GM19467 (cell line): ENCODE measurements at regions not wholly inside any gene's neighbourhood (a gene's known extent, or its start where the extent isn't known, plus 50 kb on each side); places are given as distances from the start of the nearest gene placed in this dataset.

Experiments used
- ATAC-seq: cut with Tn5 transposase; IDR thresholded peaks from one replicate; pipeline ENCODE4 v1.9.1; 2021; ENCODE audit warnings: mild to moderate bottlenecking, moderate library complexity; ENCODE audit not compliant: unreplicated experiment

GRCh38 chr9:82367929-82368328, 379.4 kb downstream of the SPATA31D1 start:
- ATAC-seq = no peak

- no peak for ATAC-seq
Observed at GRCh38 chr9:82369251-82369945, 380.8 kb downstream of the SPATA31D1 start.

GRCh38 chr9:82375041-82375440, 386.5 kb downstream of the SPATA31D1 start:
- no peak for ATAC-seq

GRCh38 chr9:82376677-82377232, 388.2 kb downstream of the SPATA31D1 start:
- no peak for ATAC-seq

GRCh38 chr9:82382887-82383616, 394.5 kb downstream of the SPATA31D1 start:
- no peak for ATAC-seq

DNA sequence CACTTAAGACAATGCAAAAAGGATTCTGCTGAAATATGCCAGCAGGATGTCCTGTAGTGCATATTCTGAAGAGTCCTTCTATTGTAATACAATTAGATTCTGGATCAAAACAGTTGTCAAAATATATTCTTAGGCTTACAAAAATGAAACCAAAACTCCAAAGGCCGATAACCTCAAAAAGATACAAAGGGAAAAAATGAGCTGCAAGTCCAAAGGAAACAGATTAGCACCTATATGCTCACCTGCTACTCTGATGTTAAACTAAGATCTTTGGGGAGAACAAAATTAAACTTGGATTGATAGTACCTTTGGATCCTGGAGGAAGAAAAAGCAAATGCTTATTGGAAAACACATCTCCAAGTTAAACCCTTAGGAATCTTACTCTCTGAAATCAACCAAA, 397.1 kb downstream of the SPATA31D1 start:
- no peak for ATAC-seq

- ATAC-seq = no peak
Observed at GRCh38 chr9:82397534-82397933, 409.0 kb downstream of the SPATA31D1 start.

- no peak for ATAC-seq
Observed at GRCh38 chr9:82404196-82404870, 415.8 kb downstream of the SPATA31D1 start.

DNA sequence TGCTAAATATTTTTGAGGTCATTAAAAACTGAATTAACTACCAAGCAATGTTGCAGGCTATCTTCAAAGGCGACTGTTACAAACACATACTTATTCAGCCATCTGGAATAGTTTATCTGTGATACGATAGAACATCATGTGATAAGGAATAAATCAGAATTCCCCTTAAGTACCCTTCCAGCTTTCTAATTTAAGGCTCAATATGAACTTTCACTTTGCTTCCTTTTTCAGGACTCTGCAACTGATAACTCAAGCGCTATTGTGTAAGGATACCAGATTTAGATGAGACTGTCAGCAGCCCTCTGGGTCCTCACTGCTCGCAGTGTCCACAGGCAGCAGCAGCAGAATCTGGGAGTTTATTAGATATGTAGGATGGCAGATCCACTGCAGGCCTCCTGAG, 416.3 kb downstream of the SPATA31D1 start:
- no peak for ATAC-seq

GRCh38 chr9:82406456-82407085, 418.0 kb downstream of the SPATA31D1 start:
- no peak for ATAC-seq

DNA sequence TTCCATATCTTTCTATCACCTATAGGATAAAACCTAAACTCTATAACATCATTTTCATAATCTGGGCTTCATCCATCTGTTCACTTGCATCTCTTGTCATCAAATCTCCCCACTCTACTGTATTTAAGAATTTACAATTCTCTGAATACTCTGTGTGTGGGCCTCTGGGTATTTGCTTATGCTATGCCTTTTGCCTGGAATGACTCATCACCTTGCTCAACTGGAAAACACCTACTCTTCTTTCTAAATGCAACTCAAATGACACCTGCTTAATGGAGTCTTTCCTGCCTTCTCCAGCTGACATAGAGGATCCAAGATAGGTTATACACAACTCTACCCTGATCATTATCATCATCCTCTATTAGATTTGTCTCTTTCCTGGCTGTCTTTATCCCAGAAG, 421.7 kb downstream of the SPATA31D1 start:
- peak; percentile 75 for ATAC-seq

GRCh38 chr9:82410866-82411265, 422.3 kb downstream of the SPATA31D1 start:
- peak; percentile 23 for ATAC-seq

- ATAC-seq = no peak
Observed at GRCh38 chr9:82412586-82413305, 424.2 kb downstream of the SPATA31D1 start.

DNA sequence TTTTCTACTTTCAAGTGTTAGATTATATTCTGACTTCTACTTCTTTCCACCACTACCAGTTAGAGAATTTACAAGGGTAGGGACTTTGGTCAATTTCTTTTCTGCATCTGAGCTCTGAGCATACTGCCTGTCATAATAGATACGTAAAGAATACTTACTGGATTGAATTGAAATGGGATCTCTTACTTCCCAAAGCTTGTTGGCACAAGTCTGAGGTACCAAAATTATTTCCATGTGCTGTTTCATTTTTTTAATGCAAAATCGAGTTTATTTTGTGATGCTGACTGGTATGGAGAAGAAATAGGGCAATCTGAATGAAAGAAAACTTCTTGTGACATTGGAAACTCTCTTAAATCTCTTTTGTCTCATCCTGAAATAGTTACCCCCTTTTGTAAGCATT, 428.9 kb downstream of the SPATA31D1 start:
- ATAC-seq = no peak

GRCh38 chr9:82418334-82418733, 429.8 kb downstream of the SPATA31D1 start:
- ATAC-seq = no peak

- no peak for ATAC-seq
Observed at GRCh38 chr9:82419696-82420486, 431.3 kb downstream of the SPATA31D1 start.

GRCh38 chr9:82421498-82421897, 432.9 kb downstream of the SPATA31D1 start:
- no peak for ATAC-seq

DNA sequence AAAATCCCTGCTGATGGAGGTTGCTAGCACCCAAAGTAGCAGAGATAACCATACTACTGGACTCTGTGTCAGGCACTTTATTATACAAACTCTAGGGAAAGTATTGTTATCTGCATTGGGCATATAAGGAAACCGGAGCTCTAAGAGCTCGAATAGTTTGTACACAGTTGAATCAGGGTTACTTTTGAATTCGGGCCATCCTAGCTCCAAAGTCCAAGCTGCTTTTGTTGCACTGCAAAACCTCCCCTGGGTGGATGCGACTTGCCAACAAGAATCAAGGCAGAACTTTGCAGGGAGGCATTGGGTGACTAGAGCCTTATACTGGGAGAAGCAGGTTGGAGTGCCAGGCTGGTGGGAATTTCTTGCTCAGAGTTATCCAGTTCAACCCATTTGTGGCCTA, 435.1 kb downstream of the SPATA31D1 start:
- ATAC-seq = no peak

GRCh38 chr9:82424599-82425120, 436.1 kb downstream of the SPATA31D1 start:
- no peak for ATAC-seq
